ENCODE measurements at regions not wholly inside any gene's neighbourhood (a gene's known extent, or its start where the extent isn't known, plus 50 kb on each side); places are given as distances from the start of the nearest gene placed in this dataset.

GRCh38 chr1:170481000-170481399 is 51.0 kb upstream of the GORAB start:
- ATAC-seq (no peak), DNase-seq (ENCODE audit: missing footprints) (no peak)
- intact Hi-C loops (cut with DNase I) = no loop called here
